Muscle of leg (tissue), 3 donors: ENCODE measurements at regions not wholly inside any gene's neighbourhood (a gene's known extent, or its start where the extent isn't known, plus 50 kb on each side); places are given as distances from the start of the nearest gene placed in this dataset.

ENCODE experiments used
- DNase-seq: peaks from one replicate; pipeline ENCODE4 v3.0.0; 2013
- H3K27ac ChIP-seq: one replicate; pipeline ENCODE4 v1.5.1; 2013; ENCODE audit warnings: mild to moderate bottlenecking, low read length, control low read depth
- H3K27me3 ChIP-seq: one replicate; pipeline ENCODE4 v1.6.1; 2013; ENCODE audit warnings: low read length; ENCODE audit not compliant: control insufficient read depth, insufficient read depth
- H3K36me3 ChIP-seq: one replicate; pipeline ENCODE4 v1.6.1; 2013; ENCODE audit warnings: low read length; ENCODE audit not compliant: control insufficient read depth, insufficient read depth
- H3K4me1 ChIP-seq: one replicate; pipeline ENCODE4 v1.6.1; 2013; ENCODE audit warnings: low read length; ENCODE audit not compliant: control insufficient read depth, insufficient read depth
- H3K4me3 ChIP-seq: one replicate; pipeline ENCODE4 v1.5.1; 2013; ENCODE audit warnings: low read length, control low read depth
- H3K9me3 ChIP-seq: replicated peaks from 2 replicates; pipeline ENCODE4 v1.6.1; 2013; ENCODE audit warnings: low read depth, low read length; ENCODE audit not compliant: control insufficient read depth
- WGBS: methylation state at CpG from one replicate; pipeline ENCODE4 v1.1.5; 2013; ENCODE audit warnings: missing lambda C conversion rate; ENCODE audit not compliant: insufficient coverage; 5-methylcytosine and 5-hydroxymethylcytosine counted together

DNA sequence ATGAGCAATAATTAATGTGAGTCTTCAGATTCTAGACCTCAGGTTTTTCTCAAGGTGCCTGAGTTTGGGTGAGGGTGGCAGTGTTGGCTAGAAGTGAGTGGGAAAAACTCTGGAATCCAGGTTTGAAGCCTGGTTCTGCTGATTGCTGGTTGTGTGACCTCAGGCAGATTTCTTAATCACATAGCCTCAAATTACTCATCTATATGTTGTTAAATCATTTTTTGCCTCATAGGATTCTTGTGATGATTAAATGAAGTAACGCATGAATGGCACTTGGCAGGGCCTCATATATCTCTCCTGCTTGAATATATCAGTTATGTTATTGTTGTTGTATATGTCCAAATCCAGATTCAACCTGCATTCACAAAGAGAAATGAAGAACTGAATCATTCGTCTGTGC, 60.5 kb downstream of the NR2F2 start:
- H3K27ac ChIP-seq, result no peak overlapping the region
- H3K27me3 ChIP-seq, result no peaks in the 10 kb centered on the region
- no peaks in the 10 kb centered on the region for H3K36me3 ChIP-seq
- H3K4me3 ChIP-seq, result no peak overlapping the region
- H3K4me1 ChIP-seq, result no peaks in the 10 kb centered on the region
- H3K9me3 ChIP-seq, result no peaks in the 10 kb centered on the region
- no peak for DNase-seq
- WGBS, result no CpG with 5 or more reads among the region's 2 CpGs

DNA sequence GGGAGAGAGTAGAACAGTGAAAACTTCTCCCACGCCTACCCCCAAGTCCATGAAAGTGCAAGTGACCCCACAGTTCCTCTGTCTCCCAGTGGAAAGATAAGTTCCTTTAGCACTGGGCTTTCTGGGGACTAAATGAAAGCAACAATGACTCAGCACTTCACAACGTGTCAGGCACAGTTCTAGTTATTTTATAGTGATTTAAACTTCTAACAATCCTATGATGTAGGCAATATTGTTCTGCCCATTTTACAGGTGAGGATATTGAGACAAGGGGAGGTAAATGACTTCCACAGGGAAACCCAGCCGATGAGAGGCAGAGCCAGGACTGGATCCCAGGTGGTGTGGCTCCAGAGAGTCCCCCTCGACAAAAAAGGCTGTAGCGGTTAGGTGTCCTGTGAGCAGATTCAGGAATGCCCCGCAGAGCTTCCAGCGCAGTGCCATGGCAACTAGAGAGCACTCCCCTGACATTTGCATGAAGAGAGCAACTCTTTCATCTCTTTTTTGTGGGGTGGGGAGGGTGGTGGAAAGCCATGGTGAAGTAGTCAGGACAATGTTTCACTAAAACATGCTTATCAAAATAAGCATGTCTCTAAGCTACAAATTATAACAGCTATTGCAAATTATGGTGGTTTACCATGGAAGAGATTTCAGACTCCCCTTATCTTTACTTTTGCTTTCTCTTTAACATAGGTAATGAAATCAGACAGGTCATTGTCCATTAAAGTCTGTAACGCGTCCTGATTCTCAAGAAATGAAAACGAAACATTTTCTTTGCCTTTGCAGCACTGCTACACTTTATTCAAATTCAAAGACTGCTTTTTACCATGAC, 62.1 kb downstream of the NR2F2 start:
- H3K9me3 ChIP-seq, result no peaks in the 10 kb centered on the region
- H3K4me3 ChIP-seq, result no peak overlapping the region
- WGBS, result 50% methylated on average over 7 of the region's 10 CpGs
- DNase-seq, result no peak
- H3K36me3 ChIP-seq, result no peaks in the 10 kb centered on the region
- no peaks in the 10 kb centered on the region for H3K4me1 ChIP-seq
- no peaks in the 10 kb centered on the region for H3K27me3 ChIP-seq
- no peak overlapping the region for H3K27ac ChIP-seq

DNA sequence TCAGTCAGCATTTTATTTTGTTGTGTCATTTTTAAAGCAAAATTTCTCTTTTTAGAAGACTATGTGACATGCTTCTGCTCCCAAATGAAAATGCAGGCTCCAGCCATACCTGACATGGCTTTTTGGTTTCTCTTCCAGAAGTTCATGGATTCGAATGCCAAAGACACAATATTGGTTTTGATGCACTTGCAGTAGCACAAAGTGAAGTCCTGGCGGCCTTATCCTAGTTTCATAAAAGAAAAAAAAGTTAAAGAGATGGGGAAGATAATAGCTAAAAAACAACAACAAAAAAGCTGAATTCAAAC, 62.7 kb downstream of the NR2F2 start:
- WGBS, result 100% methylated on average over 1 of the region's 2 CpGs
- H3K36me3 ChIP-seq, result no peaks in the 10 kb centered on the region
- no peaks in the 10 kb centered on the region for H3K9me3 ChIP-seq
- no peak overlapping the region for H3K27ac ChIP-seq
- no peak overlapping the region for H3K4me3 ChIP-seq
- no peaks in the 10 kb centered on the region for H3K27me3 ChIP-seq
- H3K4me1 ChIP-seq, result no peaks in the 10 kb centered on the region
- no peak for DNase-seq

DNA sequence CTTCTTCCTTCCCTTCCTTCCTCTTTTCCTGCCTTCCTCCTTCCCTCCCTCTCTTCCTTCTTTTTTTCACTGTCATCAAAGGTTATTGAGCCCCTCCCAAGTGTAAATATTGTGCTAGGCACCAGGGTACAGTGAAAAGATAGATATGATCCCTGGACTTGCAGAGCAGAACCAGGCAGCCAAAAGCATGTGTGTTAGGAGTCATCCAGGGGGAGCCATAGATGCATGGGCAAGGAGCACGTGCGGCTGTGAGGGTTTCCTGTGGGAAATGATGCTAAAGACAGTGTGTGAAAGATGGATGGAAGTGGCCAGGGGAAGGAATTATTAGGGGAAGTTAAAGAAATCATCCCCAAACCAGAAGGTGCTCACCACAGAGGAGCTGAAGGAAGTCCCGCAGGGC, 65.2 kb downstream of the NR2F2 start:
- H3K4me1 ChIP-seq, result no peaks in the 10 kb centered on the region
- no peak for DNase-seq
- H3K36me3 ChIP-seq, result no peaks in the 10 kb centered on the region
- no peak overlapping the region for H3K4me3 ChIP-seq
- WGBS, result no CpG with 5 or more reads among the region's 3 CpGs
- peaks cover 5% of the 10 kb centered on the region for H3K27me3 ChIP-seq
- no peak overlapping the region for H3K27ac ChIP-seq
- H3K9me3 ChIP-seq, result no peaks in the 10 kb centered on the region

DNA sequence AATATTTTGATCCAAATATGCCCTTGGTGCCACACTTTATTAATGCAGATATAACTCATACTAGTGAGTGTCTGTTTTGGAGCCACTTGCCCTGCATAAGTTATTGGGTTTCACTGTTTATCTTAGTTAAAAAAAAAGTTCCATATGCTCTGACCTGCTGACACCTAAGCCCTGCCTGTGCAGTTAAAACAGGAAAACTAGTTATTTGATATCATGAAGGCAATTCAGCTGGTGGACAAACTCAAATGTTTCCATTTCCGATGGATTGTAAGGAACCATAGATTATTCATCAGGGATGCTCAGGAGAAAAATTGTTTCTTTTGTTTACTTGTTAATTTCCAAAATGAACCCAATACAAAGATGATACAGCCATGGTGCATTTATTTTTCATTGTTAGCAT, 68.3 kb downstream of the NR2F2 start:
- no CpG with 5 or more reads among the region's 1 CpG for WGBS
- H3K4me3 ChIP-seq, result no peak overlapping the region
- no peak for DNase-seq

DNA sequence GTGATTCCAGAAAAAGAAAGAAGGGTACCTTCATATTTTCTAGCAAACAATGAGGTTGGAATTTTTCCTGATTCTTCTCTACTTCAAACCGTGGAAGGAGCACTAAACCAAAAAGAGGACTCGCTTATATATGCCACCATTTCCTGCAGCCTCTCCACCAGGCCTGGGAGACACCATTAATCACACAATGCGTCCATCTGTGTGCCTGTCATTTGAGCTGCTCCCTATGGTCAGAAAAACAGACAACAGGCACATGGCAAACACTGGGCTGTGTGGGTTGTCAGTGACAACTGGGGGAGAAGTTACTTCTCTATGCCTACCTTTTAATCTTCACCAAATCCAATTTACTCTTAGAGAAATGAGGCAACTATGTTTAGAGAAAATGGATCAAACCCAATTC, 71.9 kb downstream of the NR2F2 start:
- peaks cover 23% of the 10 kb centered on the region for H3K27me3 ChIP-seq
- WGBS, result 40% methylated on average over 1 of the region's 3 CpGs
- no peaks in the 10 kb centered on the region for H3K36me3 ChIP-seq
- no peak overlapping the region for H3K27ac ChIP-seq
- H3K4me1 ChIP-seq, result no peaks in the 10 kb centered on the region
- no peaks in the 10 kb centered on the region for H3K9me3 ChIP-seq
- no peak overlapping the region for H3K4me3 ChIP-seq
- no peak for DNase-seq

More for the DNA sequence above, 68.3 kb downstream of the NR2F2 start:
- Histone ChIP-seq H3K27ac (no peak overlapping the region), H3K9me3 (no peaks in the 10 kb centered on the region), H3K4me1 (no peaks in the 10 kb centered on the region), H3K27me3 (peaks cover 8% of the 10 kb centered on the region), H3K36me3 (no peaks in the 10 kb centered on the region)

DNA sequence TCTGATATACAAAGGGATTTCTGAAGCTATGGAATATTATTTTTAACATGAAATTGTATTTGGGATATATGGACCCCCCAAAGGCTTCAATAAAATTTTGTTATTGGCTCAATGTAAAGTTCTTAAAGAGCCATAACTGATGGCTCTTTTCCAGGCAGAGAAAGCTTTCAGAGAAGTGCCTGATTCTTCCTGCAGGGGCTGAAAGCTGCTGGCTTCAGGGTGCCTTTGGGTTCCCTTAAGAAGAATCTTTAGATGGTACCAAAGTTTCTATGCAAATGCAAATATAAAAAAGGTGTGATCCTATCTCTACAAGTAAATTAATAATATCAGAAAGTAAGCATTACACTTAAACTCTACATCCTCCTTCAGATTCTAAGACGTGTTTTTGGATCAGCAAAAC, 72.6 kb downstream of the NR2F2 start:
- WGBS, result no CpG with 5 or more reads among the region's 1 CpG
- no peaks in the 10 kb centered on the region for H3K4me1 ChIP-seq
- no peak overlapping the region for H3K27ac ChIP-seq
- H3K9me3 ChIP-seq, result no peaks in the 10 kb centered on the region
- peaks cover 29% of the 10 kb centered on the region for H3K27me3 ChIP-seq
- no peak overlapping the region for H3K4me3 ChIP-seq
- H3K36me3 ChIP-seq, result no peaks in the 10 kb centered on the region
- DNase-seq, result no peak

DNA sequence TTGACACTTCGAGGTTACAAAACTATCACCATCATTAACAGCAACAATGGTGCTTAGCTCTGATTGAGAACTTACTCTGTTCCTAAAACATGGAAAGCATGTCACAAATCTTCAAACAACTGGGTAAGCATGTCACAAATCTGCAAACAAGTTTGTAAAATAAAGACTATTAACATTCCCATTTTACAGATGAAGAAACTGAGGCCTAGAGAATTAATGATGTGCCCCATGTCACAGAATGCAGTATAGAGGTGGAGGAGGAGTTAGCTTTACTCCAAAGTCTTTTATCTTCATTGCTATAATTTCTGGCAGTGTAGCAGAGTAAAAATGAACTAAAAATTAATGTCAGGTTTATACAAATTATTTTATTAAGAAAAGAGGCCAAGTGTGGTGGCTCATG, 73.4 kb downstream of the NR2F2 start:
- H3K4me3 ChIP-seq, result no peak overlapping the region
- WGBS, result no CpG with 5 or more reads among the region's 1 CpG
- DNase-seq, result no peak
- H3K9me3 ChIP-seq, result no peaks in the 10 kb centered on the region
- H3K27me3 ChIP-seq, result peaks cover 38% of the 10 kb centered on the region
- H3K4me1 ChIP-seq, result peaks cover 4% of the 10 kb centered on the region
- no peaks in the 10 kb centered on the region for H3K36me3 ChIP-seq
- H3K27ac ChIP-seq, result no peak overlapping the region

DNA sequence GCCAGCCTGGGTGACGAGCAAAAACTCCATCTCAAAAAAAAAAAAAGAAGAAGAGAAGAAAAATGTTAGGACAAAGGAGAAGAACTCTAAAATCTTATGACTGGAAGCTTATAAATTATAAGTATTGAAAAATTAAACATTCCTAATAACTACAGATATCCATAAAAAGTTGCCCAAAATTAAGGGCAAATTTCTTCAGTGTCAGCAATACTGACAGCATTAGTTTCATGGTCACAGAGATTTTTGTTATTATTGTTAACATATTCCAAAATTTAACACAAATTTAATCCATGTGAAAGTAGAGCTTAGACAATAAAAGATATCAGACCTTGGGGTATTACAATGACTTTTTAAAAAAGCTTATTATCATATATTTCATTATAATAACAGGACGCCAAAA, 74.1 kb downstream of the NR2F2 start:
- WGBS, result no CpG with 5 or more reads among the region's 2 CpGs
- Histone ChIP-seq H3K36me3 (no peaks in the 10 kb centered on the region), H3K4me3 (no peak overlapping the region), H3K27ac (no peak overlapping the region), H3K9me3 (no peaks in the 10 kb centered on the region), H3K27me3 (peaks cover 42% of the 10 kb centered on the region), H3K4me1 (peaks cover 11% of the 10 kb centered on the region)
- no peak for DNase-seq

DNA sequence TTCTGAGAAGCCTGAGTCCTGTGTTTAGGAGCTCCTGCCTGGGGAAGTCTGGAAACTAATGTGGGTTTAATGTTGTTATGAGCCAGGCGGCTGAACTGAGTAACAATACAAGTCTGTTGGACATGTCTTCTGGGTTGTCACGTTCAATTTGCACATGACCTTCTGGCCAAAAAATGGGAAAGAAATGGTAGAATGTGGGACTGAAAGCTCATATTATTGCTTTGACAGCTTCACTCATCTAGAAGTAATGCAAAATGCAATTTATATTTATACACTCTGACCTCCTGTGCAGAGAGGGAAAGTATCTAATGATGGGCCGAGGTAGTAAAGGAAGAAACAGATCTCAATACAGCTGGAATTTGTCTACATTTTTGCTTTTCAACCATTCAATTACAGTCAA, 75.8 kb downstream of the NR2F2 start:
- Histone ChIP-seq H3K4me3 (no peak overlapping the region), H3K4me1 (peaks cover 17% of the 10 kb centered on the region), H3K9me3 (no peaks in the 10 kb centered on the region), H3K27ac (no peak overlapping the region), H3K27me3 (peaks cover 54% of the 10 kb centered on the region), H3K36me3 (no peaks in the 10 kb centered on the region)
- DNase-seq, result no peak
- WGBS, result 100% methylated on average over 1 of the region's 3 CpGs

DNA sequence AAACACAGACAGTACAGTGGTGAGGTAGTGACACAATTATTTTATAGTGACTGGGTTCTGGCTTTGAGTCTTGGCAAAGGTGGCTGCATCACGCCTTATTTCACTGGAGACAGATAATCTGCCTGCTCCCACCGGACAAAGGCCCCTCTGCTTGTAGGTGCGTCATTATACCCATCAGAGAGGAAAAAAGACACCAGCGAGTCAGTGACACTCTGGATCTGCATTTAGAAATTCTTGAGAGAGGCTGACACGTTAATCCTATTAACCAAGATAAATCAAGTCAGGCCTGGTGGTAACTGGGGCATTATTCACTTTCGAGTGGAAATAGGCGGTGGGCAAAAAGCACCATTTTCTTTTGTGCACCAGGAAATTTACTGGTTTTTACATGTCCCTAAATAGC, 76.2 kb downstream of the NR2F2 start:
- no peaks in the 10 kb centered on the region for H3K36me3 ChIP-seq
- no peak overlapping the region for H3K27ac ChIP-seq
- H3K27me3 ChIP-seq, result peaks cover 56% of the 10 kb centered on the region
- WGBS, result 71% methylated on average over 5 of the region's 7 CpGs
- peaks cover 17% of the 10 kb centered on the region for H3K4me1 ChIP-seq
- no peak for DNase-seq
- no peak overlapping the region for H3K4me3 ChIP-seq
- H3K9me3 ChIP-seq, result no peaks in the 10 kb centered on the region
